ENCODE measurements at regions not wholly inside any gene's neighbourhood (a gene's known extent, or its start where the extent isn't known, plus 50 kb on each side); places are given as distances from the start of the nearest gene placed in this dataset.
"Not testable (repeated sequence)": the region's sequence is repeated elsewhere in the genome, so short reads cannot be mapped to it uniquely, and the experiment has no call there.

DNA sequence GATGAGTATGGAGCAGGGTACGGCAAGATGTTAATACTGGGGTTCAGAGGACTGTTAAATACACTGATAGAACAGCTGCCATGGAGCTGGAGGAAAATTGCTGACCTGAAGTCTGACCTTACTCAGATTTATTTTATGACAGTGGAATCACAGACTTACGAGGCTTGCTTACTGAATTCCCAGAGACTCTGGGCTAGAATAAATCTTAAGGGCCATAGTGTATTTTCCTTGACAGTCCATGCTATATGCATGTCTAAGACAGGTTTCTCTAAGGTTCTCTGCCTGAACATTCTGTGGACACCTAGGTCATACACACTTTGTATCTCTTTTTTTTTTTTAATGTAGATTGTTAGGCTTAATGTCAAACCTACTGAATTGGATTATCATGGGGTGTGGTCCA lies 633.2 kb upstream of the ACTRT1 start:
- Histone ChIP-seq H3K27me3 (replicated peaks; ENCODE audit: insufficient read depth) (no peaks in the 10 kb centered on the region), H3K4me1 (ENCODE audit: control insufficient read depth in 1 of 2, low read depth in 2 of 2) (no peaks in the 10 kb centered on the region), H3K4me3 (no peak overlapping the region), H3K36me3 (no peaks in the 10 kb centered on the region), H3K9me3 (no peaks in the 10 kb centered on the region), H3K27ac (no peak overlapping the region)
- DNase-seq (ENCODE audit: low spot score) (no peak), ATAC-seq (ENCODE audit: insufficient number of reproducible peaks, low FRiP score, low read depth) (no peak)
- TF ChIP-seq, protein P1, sequence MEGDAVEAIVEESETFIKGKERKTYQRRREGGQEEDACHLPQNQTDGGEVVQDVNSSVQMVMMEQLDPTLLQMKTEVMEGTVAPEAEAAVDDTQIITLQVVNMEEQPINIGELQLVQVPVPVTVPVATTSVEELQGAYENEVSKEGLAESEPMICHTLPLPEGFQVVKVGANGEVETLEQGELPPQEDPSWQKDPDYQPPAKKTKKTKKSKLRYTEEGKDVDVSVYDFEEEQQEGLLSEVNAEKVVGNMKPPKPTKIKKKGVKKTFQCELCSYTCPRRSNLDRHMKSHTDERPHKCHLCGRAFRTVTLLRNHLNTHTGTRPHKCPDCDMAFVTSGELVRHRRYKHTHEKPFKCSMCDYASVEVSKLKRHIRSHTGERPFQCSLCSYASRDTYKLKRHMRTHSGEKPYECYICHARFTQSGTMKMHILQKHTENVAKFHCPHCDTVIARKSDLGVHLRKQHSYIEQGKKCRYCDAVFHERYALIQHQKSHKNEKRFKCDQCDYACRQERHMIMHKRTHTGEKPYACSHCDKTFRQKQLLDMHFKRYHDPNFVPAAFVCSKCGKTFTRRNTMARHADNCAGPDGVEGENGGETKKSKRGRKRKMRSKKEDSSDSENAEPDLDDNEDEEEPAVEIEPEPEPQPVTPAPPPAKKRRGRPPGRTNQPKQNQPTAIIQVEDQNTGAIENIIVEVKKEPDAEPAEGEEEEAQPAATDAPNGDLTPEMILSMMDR (IDR thresholded peaks at IDR 0.05) = no peak

DNA sequence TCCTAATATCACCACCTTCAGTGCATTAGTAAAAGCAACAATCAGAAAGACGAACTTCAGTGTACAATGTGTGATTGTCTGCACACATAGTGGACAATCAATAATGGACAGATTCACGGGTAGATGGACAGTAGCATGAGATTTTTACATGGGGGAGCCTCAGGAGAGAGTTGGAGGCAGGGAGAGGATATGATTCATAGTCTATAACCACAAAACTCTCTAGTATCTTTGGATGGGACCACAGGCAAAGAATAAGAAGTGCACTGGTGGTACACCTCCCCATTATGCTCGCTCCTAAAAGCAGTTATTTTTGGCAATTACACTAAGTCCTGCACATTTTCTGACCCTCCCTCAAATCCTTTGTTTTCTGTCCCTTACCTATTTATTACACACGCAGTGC lies 624.4 kb upstream of the ACTRT1 start:
- H3K4me3 ChIP-seq = no peak overlapping the region
- TF ChIP-seq, protein P1 (IDR thresholded peaks at IDR 0.05) = no peak
- H3K9me3 ChIP-seq = no peaks in the 10 kb centered on the region
- DNase-seq (ENCODE audit: low spot score) (no peak), ATAC-seq (ENCODE audit: insufficient number of reproducible peaks, low FRiP score, low read depth) (no peak)
- H3K36me3 ChIP-seq = no peaks in the 10 kb centered on the region
- H3K27ac ChIP-seq = no peak overlapping the region
- no peaks in the 10 kb centered on the region for H3K4me1 ChIP-seq (ENCODE audit: control insufficient read depth in 1 of 2, low read depth in 2 of 2)
- H3K27me3 ChIP-seq (replicated peaks; ENCODE audit: insufficient read depth) = no peaks in the 10 kb centered on the region

DNA sequence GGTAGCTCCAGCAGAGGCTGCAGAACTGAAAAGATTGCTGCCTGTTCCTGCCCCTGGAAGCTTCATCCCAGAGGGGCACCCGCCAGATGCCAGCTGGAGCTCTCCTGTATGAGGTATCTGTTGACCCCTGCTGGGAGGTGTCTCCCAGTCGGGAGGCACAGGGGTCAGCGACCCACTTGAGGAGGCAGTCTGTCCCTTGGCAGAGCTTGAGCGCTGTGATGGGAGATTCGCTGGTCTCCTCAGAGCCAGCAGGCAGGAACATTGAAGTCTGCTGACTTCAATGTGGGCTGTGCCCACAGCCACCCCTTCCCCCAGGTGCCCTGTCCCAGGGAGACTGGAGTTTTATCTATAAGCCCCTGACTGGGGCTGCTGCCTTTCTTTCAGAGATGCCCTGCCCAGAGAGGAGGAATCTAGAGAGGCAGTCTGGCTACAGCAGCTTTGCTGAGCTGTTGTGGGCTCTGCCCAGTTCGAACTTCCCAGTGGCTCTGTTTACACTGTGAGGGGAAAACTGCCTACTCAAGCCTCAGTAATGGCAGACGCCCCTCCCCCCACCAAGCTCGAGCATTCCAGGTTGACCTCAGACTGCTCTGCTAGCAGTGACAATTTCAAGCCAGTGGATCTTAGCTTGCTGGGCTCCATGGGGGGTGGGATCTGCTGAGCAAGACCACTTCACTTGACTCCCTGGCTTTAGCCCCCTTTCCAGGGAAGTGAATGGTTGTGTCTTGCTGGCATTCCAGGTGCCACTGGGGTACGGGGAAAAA lies 622.3 kb upstream of the ACTRT1 start:
- H3K4me1 ChIP-seq (ENCODE audit: control insufficient read depth in 1 of 2, low read depth in 2 of 2); H3K36me3 ChIP-seq; H3K27ac ChIP-seq; H3K27me3 ChIP-seq (replicated peaks; ENCODE audit: insufficient read depth); H3K9me3 ChIP-seq; ATAC-seq (ENCODE audit: insufficient number of reproducible peaks, low FRiP score, low read depth); H3K4me3 ChIP-seq; DNase-seq (ENCODE audit: low spot score): not testable (repeated sequence)

DNA sequence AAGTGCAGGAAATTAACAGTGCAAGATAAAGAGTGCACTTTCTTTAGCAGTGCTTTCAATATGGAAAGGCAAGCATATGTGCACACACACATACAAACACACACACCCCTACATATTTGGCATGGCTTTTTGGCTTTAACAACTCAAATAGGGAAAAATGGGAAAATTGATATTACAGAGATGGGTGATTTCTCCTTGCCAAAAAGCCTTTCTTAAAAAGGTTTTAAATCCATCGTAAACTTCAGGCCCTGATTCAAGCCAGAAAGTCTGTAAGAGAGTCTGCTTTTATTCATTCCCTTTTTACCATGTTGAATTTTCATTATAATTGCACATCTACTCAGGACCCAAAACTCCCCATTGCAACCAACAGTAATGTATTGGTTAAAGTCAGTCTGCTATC lies 612.0 kb upstream of the ACTRT1 start:
- Histone ChIP-seq H3K9me3 (no peaks in the 10 kb centered on the region), H3K4me3 (no peak overlapping the region), H3K36me3 (no peaks in the 10 kb centered on the region), H3K27ac (no peak overlapping the region), H3K4me1 (ENCODE audit: control insufficient read depth in 1 of 2, low read depth in 2 of 2) (no peaks in the 10 kb centered on the region), H3K27me3 (replicated peaks; ENCODE audit: insufficient read depth) (no peaks in the 10 kb centered on the region)
- no peak for DNase-seq (ENCODE audit: low spot score)
- no peak for ATAC-seq (ENCODE audit: insufficient number of reproducible peaks, low FRiP score, low read depth)
- TF ChIP-seq, protein P1 (IDR thresholded peaks at IDR 0.05) = no peak

DNA sequence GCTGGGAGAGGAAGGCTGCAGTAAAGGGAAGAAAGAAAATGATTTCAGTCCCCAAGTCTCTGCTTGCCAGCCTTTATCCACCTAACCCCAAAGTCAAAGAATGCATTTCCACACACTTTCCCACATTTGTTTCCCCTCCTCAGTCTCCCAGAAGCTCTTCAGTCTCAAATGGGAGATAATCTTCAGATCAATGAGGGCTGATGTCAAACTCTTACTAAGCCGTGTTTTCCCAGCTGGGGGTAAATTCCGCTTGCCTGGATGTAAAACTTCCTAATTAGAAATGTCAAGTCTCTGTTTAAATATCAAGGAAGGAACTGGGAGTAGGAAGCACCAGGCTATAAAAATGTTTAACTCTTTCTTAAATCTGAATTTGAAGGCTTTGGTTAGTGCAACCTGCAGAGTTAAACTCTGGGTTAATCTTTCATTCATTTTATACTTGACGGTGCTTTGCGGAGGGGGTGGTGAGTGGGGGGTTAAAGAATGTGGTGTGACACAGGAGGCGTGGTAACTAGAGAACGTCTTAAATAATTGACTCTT lies 601.4 kb upstream of the ACTRT1 start:
- H3K27ac ChIP-seq = no peak overlapping the region
- H3K9me3 ChIP-seq = no peaks in the 10 kb centered on the region
- H3K4me1 ChIP-seq (ENCODE audit: control insufficient read depth in 1 of 2, low read depth in 2 of 2) = no peaks in the 10 kb centered on the region
- no peaks in the 10 kb centered on the region for H3K27me3 ChIP-seq (replicated peaks; ENCODE audit: insufficient read depth)
- no peaks in the 10 kb centered on the region for H3K36me3 ChIP-seq
- H3K4me3 ChIP-seq = no peak overlapping the region
- no peak for DNase-seq (ENCODE audit: low spot score)
- ATAC-seq (ENCODE audit: insufficient number of reproducible peaks, low FRiP score, low read depth) = no peak
- TF ChIP-seq, protein P1 (IDR thresholded peaks at IDR 0.05) = no peak

DNA sequence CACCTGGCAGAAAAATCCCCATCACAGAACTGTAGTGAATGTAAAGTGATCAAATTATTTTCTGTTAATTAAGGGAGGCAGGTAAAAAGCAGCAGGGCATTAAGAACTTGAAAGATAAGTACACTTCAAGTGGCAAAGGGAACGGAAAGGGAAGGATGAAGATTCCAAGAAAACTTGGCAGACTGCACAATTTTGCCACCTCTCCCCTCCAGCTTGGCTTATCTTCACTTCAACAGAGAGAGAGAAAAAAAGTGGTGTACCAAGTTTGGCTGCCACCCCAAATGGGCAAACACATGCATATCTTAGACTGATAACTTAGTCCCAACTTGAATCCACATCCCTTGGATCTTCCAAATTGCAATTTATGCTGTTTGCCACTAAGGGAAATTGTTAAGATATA lies 598.1 kb upstream of the ACTRT1 start:
- H3K4me3 ChIP-seq = no peak overlapping the region
- no peak overlapping the region for H3K27ac ChIP-seq
- no peak for ATAC-seq (ENCODE audit: insufficient number of reproducible peaks, low FRiP score, low read depth)
- no peaks in the 10 kb centered on the region for H3K4me1 ChIP-seq (ENCODE audit: control insufficient read depth in 1 of 2, low read depth in 2 of 2)
- no peak for DNase-seq (ENCODE audit: low spot score)
- H3K36me3 ChIP-seq = no peaks in the 10 kb centered on the region
- TF ChIP-seq, protein P1 (IDR thresholded peaks at IDR 0.05) = no peak
- H3K9me3 ChIP-seq = no peaks in the 10 kb centered on the region
- H3K27me3 ChIP-seq (replicated peaks; ENCODE audit: insufficient read depth) = no peaks in the 10 kb centered on the region
